HepG2 (cell line): ENCODE measurements at regions not wholly inside any gene's neighbourhood (a gene's known extent, or its start where the extent isn't known, plus 50 kb on each side); places are given as distances from the start of the nearest gene placed in this dataset.

Experiments
- CHD2 ChIP-seq: IDR thresholded peaks from 2 replicates; pipeline ENCODE4 v1.6.1; 2011; ENCODE audit warnings: low read depth, low read length, improper control_type of control experiment
- CHD4 ChIP-seq: fragments of 200-600 bp; sonication (generic); IDR thresholded peaks from 2 replicates; pipeline ENCODE4 v1.7.0; 2017; ENCODE audit warnings: mild to moderate bottlenecking, low read length, borderline replicate concordance
- EP300 ChIP-seq, 3 experiments: sonication (generic) in 1 of 3; formaldehyde crosslinking in 1 of 3; IDR thresholded peaks; 2 replicates each; pipeline versions ENCODE4 v1.5.1 to v1.6.1; 2011 to 2020; ENCODE audit warnings: low read depth in 2 of 3, low read length in 2 of 3, borderline replicate concordance in 1 of 3, improper control_type of control experiment in 1 of 3, mild to moderate bottlenecking in 1 of 3, missing genetic modification reagents in 1 of 3, moderate library complexity in 1 of 3
- ZNF274 ChIP-seq: sonication (generic); formaldehyde crosslinking; IDR thresholded peaks from 2 replicates; pipeline ENCODE4 v1.5.1; 2020; ENCODE audit warnings: mild to moderate bottlenecking, missing genetic modification reagents
- TF ChIP-seq, protein P1 (sequence below): sonication (generic); formaldehyde crosslinking; IDR thresholded peaks from 2 replicates; pipeline ENCODE4 v1.4.0; 2020; ENCODE audit warnings: missing genetic modification reagents
- TF ChIP-seq, protein P2 (sequence below), 2 experiments: IDR thresholded peaks; 2 replicates each; pipeline ENCODE4 v1.6.1; 2011 to 2012; ENCODE audit warnings: low read length in 2 of 2, borderline replicate concordance in 1 of 2, low read depth in 1 of 2, mild to moderate bottlenecking in 1 of 2, moderate library complexity in 1 of 2
- TF ChIP-seq, protein P3 (sequence below): sonication (generic); formaldehyde crosslinking; IDR thresholded peaks from 2 replicates; pipeline ENCODE4 v1.5.0; 2020; ENCODE audit warnings: mild to moderate bottlenecking, missing genetic modification reagents, moderate library complexity

GRCh38 chr3:135792858-135793475 is 172.6 kb upstream of the PPP2R3A start:
- TF ChIP-seq CHD2 (no peak), ZNF274 (no peak), EP300 (IDR thresholded peaks at IDR 0.05; ENCODE audit: low read depth in 2 of 2, low read length in 2 of 2) (no peak), EP300 (CRISPR knock-in tag; IDR thresholded peaks at IDR 0.05; ENCODE audit: borderline replicate concordance) (no peak), CHD4 (no peak)
- TF ChIP-seq, protein P1, sequence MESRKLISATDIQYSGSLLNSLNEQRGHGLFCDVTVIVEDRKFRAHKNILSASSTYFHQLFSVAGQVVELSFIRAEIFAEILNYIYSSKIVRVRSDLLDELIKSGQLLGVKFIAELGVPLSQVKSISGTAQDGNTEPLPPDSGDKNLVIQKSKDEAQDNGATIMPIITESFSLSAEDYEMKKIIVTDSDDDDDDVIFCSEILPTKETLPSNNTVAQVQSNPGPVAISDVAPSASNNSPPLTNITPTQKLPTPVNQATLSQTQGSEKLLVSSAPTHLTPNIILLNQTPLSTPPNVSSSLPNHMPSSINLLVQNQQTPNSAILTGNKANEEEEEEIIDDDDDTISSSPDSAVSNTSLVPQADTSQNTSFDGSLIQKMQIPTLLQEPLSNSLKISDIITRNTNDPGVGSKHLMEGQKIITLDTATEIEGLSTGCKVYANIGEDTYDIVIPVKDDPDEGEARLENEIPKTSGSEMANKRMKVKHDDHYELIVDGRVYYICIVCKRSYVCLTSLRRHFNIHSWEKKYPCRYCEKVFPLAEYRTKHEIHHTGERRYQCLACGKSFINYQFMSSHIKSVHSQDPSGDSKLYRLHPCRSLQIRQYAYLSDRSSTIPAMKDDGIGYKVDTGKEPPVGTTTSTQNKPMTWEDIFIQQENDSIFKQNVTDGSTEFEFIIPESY (CRISPR knock-in tag): no peak
- TF ChIP-seq, protein P2, sequence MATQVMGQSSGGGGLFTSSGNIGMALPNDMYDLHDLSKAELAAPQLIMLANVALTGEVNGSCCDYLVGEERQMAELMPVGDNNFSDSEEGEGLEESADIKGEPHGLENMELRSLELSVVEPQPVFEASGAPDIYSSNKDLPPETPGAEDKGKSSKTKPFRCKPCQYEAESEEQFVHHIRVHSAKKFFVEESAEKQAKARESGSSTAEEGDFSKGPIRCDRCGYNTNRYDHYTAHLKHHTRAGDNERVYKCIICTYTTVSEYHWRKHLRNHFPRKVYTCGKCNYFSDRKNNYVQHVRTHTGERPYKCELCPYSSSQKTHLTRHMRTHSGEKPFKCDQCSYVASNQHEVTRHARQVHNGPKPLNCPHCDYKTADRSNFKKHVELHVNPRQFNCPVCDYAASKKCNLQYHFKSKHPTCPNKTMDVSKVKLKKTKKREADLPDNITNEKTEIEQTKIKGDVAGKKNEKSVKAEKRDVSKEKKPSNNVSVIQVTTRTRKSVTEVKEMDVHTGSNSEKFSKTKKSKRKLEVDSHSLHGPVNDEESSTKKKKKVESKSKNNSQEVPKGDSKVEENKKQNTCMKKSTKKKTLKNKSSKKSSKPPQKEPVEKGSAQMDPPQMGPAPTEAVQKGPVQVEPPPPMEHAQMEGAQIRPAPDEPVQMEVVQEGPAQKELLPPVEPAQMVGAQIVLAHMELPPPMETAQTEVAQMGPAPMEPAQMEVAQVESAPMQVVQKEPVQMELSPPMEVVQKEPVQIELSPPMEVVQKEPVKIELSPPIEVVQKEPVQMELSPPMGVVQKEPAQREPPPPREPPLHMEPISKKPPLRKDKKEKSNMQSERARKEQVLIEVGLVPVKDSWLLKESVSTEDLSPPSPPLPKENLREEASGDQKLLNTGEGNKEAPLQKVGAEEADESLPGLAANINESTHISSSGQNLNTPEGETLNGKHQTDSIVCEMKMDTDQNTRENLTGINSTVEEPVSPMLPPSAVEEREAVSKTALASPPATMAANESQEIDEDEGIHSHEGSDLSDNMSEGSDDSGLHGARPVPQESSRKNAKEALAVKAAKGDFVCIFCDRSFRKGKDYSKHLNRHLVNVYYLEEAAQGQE (IDR thresholded peaks at IDR 0.05; ENCODE audit: borderline replicate concordance in 1 of 2, low read depth in 1 of 2, low read length in 2 of 2): no peak
- TF ChIP-seq, protein P3, sequence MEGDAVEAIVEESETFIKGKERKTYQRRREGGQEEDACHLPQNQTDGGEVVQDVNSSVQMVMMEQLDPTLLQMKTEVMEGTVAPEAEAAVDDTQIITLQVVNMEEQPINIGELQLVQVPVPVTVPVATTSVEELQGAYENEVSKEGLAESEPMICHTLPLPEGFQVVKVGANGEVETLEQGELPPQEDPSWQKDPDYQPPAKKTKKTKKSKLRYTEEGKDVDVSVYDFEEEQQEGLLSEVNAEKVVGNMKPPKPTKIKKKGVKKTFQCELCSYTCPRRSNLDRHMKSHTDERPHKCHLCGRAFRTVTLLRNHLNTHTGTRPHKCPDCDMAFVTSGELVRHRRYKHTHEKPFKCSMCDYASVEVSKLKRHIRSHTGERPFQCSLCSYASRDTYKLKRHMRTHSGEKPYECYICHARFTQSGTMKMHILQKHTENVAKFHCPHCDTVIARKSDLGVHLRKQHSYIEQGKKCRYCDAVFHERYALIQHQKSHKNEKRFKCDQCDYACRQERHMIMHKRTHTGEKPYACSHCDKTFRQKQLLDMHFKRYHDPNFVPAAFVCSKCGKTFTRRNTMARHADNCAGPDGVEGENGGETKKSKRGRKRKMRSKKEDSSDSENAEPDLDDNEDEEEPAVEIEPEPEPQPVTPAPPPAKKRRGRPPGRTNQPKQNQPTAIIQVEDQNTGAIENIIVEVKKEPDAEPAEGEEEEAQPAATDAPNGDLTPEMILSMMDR (CRISPR knock-in tag): no peak
